Effector memory CD8-positive, alpha-beta T cell (primary cell): ENCODE measurements at regions not wholly inside any gene's neighbourhood (a gene's known extent, or its start where the extent isn't known, plus 50 kb on each side); places are given as distances from the start of the nearest gene placed in this dataset.

Experiments used
- ATAC-seq: fragments of 150-1000 bp; cut with Tn5 transposase; replicated peaks from 2 replicates; pipeline ENCODE4 v1.10.0; 2021; ENCODE audit warnings: mild to moderate bottlenecking, moderate library complexity
- DNase-seq, 3 experiments: peaks; one replicate each; pipeline ENCODE4 v3.0.0; 2021
- H3K27ac Mint-ChIP-seq, 2 donors: one replicate each; pipeline ENCODE4 v1.8.0; 2022; ENCODE audit warnings: mild to moderate bottlenecking in 2 of 2, mixed read lengths in 2 of 2, moderate library complexity in 2 of 2
- H3K27me3 Mint-ChIP-seq, 2 donors: one replicate each; pipeline ENCODE4 v1.8.0; 2022; ENCODE audit warnings: mixed read lengths in 2 of 2
- H3K36me3 Mint-ChIP-seq: one replicate; pipeline ENCODE4 v1.8.0; 2022; ENCODE audit warnings: mild to moderate bottlenecking, moderate library complexity, mixed read lengths; ENCODE audit not compliant: insufficient read depth
- H3K4me1 Mint-ChIP-seq, 2 donors: one replicate each; pipeline ENCODE4 v1.8.0; 2022; ENCODE audit warnings: low read depth in 2 of 2, mixed read lengths in 2 of 2
- H3K4me3 Mint-ChIP-seq, 2 donors: one replicate each; pipeline ENCODE4 v1.8.0; 2022; ENCODE audit warnings: mild to moderate bottlenecking in 2 of 2, mixed read lengths in 2 of 2, moderate library complexity in 2 of 2
- H3K9me3 Mint-ChIP-seq, 2 donors: one replicate each; pipeline ENCODE4 v1.8.0; 2022; ENCODE audit warnings: mixed read lengths in 2 of 2

- no peak overlapping the region for H3K4me3 Mint-ChIP-seq
- H3K36me3 Mint-ChIP-seq: no peaks in the 10 kb centered on the region
- DNase-seq (no peak), ATAC-seq (no peak)
- no peak overlapping the region for H3K27ac Mint-ChIP-seq
- peaks cover 0 to 10% of the 10 kb centered on the region in 2 donors for H3K9me3 Mint-ChIP-seq
- H3K4me1 Mint-ChIP-seq: no peaks in the 10 kb centered on the region
- no peaks in the 10 kb centered on the region for H3K27me3 Mint-ChIP-seq
Observed at GRCh38 chr12:73277971-73278370, 1005.8 kb downstream of the TRHDE start.

DNA sequence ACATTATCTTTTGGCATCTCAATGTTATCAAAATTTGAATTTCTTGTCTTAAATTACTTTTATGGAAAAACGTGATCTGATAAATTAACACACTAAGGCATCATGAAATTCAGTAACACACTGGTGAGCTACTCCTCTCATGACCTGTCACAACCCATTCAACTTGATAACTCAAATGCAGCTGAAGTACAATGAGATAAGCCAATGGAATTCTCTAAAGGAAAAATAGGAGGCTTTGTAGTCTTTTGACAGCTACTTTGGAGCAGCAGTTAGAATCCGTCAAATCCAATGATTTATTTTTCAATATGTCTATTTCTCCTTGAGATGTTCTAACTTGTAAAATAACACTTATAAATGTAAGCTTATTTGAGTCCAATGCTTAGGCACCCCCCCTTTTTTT lies 1029.4 kb downstream of the TRHDE start:
- Mint-ChIP-seq H3K4me3 (no peak overlapping the region), H3K27ac (no peak overlapping the region), H3K27me3 (no peaks in the 10 kb centered on the region), H3K4me1 (no peaks in the 10 kb centered on the region), H3K36me3 (no peaks in the 10 kb centered on the region), H3K9me3 (peaks cover 0 to 6% of the 10 kb centered on the region in 2 donors)
- DNase-seq: no peak
- no peak for ATAC-seq

DNA sequence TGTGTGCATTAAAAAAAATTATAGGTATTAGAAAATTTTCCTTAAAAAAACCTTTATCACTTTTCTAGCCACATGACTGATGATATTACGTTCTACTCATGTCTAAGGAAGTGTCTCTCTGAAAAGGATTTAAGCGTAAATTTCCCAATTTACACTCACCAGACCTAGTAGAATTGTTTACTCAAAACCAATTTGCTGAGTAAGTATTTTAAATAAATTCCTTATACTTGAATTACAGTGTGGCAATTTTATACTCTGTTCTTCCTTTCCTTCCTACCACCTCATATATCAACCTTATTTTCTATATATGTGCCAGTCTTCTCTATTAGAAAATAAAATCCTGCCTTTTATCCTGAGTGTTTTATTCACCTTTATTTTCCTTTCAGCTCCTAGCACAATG lies 1035.1 kb downstream of the TRHDE start:
- Mint-ChIP-seq H3K27me3 (no peaks in the 10 kb centered on the region), H3K4me1 (no peaks in the 10 kb centered on the region), H3K36me3 (no peaks in the 10 kb centered on the region), H3K9me3 (peaks cover 0 to 2% of the 10 kb centered on the region in 2 donors), H3K27ac (no peak overlapping the region), H3K4me3 (no peak overlapping the region)
- DNase-seq: no peak
- ATAC-seq: no peak

DNA sequence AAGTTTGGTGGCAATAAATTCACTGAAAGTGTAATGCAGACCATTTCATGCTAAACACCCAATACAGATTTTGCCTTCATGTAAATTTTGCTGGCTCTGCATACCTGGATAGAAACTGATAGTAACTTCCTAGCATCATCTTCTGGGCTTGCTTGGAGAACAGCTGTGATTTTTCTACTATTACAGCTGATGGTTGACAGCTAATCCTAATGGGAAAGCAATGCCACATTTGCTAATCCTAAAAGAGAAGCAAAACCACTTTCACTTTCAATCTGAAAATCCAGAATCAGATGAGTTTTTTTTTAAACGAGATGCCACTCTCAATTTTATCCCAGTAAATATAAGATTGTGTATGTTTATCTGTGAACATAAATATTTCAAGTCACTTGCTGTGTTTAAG lies 1035.9 kb downstream of the TRHDE start:
- no peaks in the 10 kb centered on the region for H3K36me3 Mint-ChIP-seq
- DNase-seq: no peak
- H3K4me1 Mint-ChIP-seq: no peaks in the 10 kb centered on the region
- H3K27ac Mint-ChIP-seq: no peak overlapping the region
- no peak overlapping the region for H3K4me3 Mint-ChIP-seq
- peaks cover 0 to 2% of the 10 kb centered on the region in 2 donors for H3K9me3 Mint-ChIP-seq
- no peaks in the 10 kb centered on the region for H3K27me3 Mint-ChIP-seq
- ATAC-seq: no peak

DNA sequence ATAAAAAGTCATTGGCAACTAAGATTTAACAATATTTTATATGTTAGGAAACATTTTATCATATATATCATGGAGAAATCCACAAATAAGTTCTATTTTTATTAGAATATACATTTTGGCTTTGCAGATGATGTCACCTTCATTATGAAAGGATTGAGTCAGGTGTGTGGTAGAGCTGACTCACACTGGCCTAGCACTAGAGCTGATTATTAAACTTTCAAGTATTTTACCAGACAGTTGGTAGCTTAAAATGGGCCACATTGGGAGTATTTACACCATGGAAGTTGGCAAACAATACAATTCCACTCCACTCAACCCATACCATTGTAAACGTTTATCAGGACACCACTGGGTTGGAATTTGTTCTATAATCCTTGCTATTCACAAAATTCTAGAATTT lies 1036.6 kb downstream of the TRHDE start:
- H3K4me1 Mint-ChIP-seq: no peaks in the 10 kb centered on the region
- no peaks in the 10 kb centered on the region for H3K27me3 Mint-ChIP-seq
- DNase-seq (no peak), ATAC-seq (no peak)
- no peaks in the 10 kb centered on the region for H3K36me3 Mint-ChIP-seq
- H3K27ac Mint-ChIP-seq: no peak overlapping the region
- H3K4me3 Mint-ChIP-seq: no peak overlapping the region
- H3K9me3 Mint-ChIP-seq: peaks cover 0 to 5% of the 10 kb centered on the region in 2 donors

- Mint-ChIP-seq H3K27ac (no peak overlapping the region), H3K9me3 (peaks cover 12 to 21% of the 10 kb centered on the region in 2 donors), H3K27me3 (no peaks in the 10 kb centered on the region), H3K4me1 (no peaks in the 10 kb centered on the region), H3K4me3 (no peak overlapping the region), H3K36me3 (no peaks in the 10 kb centered on the region)
- no peak for DNase-seq
- no peak for ATAC-seq
Observed at GRCh38 chr12:73321319-73321718, 1049.1 kb downstream of the TRHDE start.

GRCh38 chr12:73321776-73322175 lies 1049.6 kb downstream of the TRHDE start:
- Mint-ChIP-seq H3K4me1 (no peaks in the 10 kb centered on the region), H3K27me3 (no peaks in the 10 kb centered on the region), H3K36me3 (no peaks in the 10 kb centered on the region), H3K9me3 (peaks cover 16 to 21% of the 10 kb centered on the region in 2 donors), H3K27ac (no peak overlapping the region), H3K4me3 (no peak overlapping the region)
- ATAC-seq: no peak
- DNase-seq: no peak

DNA sequence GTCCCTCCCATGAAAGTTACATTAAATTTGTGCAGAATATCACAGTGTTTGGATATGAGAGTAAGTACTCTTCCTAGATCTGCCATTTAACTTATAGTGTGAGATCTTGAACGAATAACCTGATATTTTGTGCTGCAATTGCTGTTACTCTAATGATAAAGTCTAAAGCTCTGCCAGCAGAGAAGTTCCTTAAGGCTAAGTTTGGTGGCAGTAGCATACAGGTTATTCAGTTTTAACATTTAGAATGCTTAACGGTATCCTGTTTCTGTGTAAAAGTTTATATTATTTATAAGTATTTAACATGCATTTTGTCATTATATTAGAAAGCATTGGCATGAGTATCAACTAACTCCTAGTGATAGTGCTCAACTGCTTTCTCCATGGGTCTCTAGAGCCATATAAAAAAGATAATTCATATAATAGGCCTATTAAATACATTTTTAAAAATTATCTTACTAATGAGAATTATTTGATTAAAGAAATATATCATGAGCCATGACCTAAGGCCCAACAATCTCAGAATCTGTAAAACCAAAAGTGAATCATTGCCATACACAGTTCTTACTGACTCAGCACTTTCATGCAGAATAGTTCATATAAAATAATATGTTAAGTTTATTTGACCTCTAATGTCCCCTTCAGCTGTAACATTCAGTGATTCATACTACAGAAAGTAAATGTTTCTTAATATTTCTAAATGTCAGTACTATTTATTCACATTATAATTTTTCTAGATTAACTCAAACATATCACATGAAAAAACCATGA lies 1058.6 kb downstream of the TRHDE start:
- H3K27ac Mint-ChIP-seq: no peak overlapping the region
- no peak overlapping the region for H3K4me3 Mint-ChIP-seq
- H3K36me3 Mint-ChIP-seq: no peaks in the 10 kb centered on the region
- H3K9me3 Mint-ChIP-seq: peaks cover 7 to 8% of the 10 kb centered on the region in 2 donors
- ATAC-seq (no peak), DNase-seq (no peak)
- H3K4me1 Mint-ChIP-seq: no peaks in the 10 kb centered on the region
- H3K27me3 Mint-ChIP-seq: no peaks in the 10 kb centered on the region

DNA sequence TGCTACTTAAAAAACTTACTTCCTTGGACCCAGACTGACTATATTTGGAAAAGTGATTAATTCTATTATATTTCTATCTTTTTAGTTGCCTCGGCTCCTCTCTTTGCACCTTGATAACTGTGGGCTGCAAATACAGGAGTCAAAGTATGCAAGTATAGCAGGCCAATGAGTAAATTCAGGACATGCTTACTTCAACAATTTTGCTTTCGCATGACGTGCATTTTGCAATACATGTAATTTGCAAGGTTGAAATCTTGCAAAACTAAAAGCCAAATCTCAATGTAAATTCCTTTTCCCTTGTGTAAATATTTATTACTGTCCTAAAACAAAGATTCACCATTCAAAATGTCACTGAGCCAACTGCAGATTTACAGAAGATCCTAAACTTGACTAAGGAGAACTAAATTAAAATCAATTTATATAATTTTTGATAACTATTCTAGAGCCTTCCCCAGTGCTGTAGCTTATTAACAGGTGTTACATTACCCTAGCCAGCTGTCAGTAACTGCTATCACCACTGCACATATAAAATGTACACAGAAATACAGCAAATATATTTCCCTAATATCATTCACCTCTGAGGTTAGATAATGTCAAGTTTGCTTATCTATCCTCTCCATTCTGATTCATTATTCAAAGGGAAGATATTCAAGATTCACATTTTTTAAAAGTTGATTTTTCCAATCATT lies 1069.5 kb downstream of the TRHDE start:
- Mint-ChIP-seq H3K4me1 (no peaks in the 10 kb centered on the region), H3K9me3 (peaks cover 3 to 21% of the 10 kb centered on the region in 2 donors), H3K27ac (no peak overlapping the region), H3K4me3 (no peak overlapping the region), H3K27me3 (no peaks in the 10 kb centered on the region), H3K36me3 (no peaks in the 10 kb centered on the region)
- no peak for DNase-seq
- no peak for ATAC-seq

GRCh38 chr12:73342733-73343132 lies 1070.6 kb downstream of the TRHDE start:
- H3K27ac Mint-ChIP-seq: no peak overlapping the region
- H3K27me3 Mint-ChIP-seq: no peaks in the 10 kb centered on the region
- H3K36me3 Mint-ChIP-seq: no peaks in the 10 kb centered on the region
- ATAC-seq: no peak
- no peaks in the 10 kb centered on the region for H3K4me1 Mint-ChIP-seq
- H3K4me3 Mint-ChIP-seq: no peak overlapping the region
- H3K9me3 Mint-ChIP-seq: peaks cover 10 to 29% of the 10 kb centered on the region in 2 donors
- no peak for DNase-seq

DNA sequence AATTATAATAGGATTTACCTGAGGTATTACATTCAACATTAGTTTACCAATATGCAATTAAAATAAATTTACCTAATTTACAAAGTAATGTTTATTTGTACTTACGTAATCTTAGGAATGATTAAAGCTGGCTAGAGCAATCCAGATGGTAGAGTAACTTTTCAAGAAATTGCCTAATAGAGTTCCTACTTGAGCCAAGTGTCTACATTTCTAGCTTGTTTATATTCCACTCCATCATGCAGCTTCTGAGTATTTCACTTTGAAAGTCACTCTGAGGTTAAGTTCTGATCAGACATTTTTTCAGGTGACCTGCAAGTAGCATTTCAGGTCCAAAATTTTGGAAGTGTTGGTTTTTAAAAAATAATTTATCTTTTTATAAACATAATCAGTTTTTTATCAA lies 1080.7 kb downstream of the TRHDE start:
- peaks cover 3 to 6% of the 10 kb centered on the region in 2 donors for H3K9me3 Mint-ChIP-seq
- no peak for ATAC-seq
- H3K4me3 Mint-ChIP-seq: no peak overlapping the region

DNA sequence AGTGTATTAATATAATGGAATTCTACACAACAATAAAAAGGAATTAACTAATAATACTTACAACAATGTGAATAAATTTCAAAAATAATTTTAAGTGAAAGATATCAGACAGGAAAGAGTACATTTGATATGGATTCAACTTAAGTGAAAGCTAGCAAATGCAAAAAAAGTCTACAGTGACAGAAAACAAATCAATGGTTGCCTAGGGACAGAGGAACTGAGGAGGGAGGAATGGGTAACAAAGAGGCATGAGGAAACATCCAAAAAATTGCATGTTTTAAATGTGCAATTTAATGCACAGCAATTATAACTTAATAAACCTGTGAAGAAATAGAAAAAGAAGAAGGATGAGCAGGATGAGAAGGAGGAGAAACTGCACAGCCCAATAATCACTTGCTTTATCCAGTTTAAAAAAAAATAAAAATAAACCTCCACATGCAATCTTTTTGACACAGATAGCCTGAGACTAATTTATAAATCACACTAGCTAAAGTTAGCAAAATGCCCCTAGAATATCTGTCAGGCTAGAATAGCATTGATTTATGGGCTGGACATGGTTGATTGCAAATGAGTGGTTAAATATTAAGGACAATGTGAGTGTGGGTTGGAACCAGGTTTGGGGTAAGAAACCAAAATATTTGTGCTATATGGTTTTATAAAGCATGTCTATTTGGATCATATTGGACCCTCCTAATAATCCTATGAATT lies 1089.1 kb downstream of the TRHDE start:
- Mint-ChIP-seq H3K36me3 (no peaks in the 10 kb centered on the region), H3K27ac (no peak overlapping the region), H3K9me3 (peaks cover 0 to 4% of the 10 kb centered on the region in 2 donors), H3K4me1 (no peaks in the 10 kb centered on the region), H3K27me3 (no peaks in the 10 kb centered on the region), H3K4me3 (no peak overlapping the region)
- no peak for DNase-seq
- ATAC-seq: no peak

More for the DNA sequence above, 1080.7 kb downstream of the TRHDE start:
- H3K27ac Mint-ChIP-seq: no peak overlapping the region
- no peaks in the 10 kb centered on the region for H3K36me3 Mint-ChIP-seq
- no peaks in the 10 kb centered on the region for H3K4me1 Mint-ChIP-seq
- no peaks in the 10 kb centered on the region for H3K27me3 Mint-ChIP-seq
- no peak for DNase-seq

DNA sequence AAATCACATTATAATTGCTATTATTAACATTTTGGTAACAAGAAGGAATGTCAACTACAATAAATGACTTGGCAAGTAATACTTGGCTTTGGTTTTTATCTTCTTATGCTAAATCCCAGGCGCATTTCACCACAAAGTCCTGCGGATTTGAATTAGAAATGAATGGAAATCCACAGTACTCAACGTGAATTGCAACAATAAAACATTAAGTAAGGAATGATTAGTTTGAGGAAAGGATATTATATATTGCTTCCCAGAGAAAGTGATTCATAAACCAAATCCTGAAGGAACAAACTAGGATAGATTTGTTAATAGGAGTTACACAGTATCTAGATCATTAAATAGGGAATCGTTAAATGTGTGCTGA lies 1089.7 kb downstream of the TRHDE start:
- Mint-ChIP-seq H3K4me3 (no peak overlapping the region), H3K36me3 (no peaks in the 10 kb centered on the region), H3K27me3 (no peaks in the 10 kb centered on the region), H3K4me1 (no peaks in the 10 kb centered on the region), H3K9me3 (peaks cover 0 to 4% of the 10 kb centered on the region in 2 donors), H3K27ac (no peak overlapping the region)
- DNase-seq (no peak), ATAC-seq (no peak)

- H3K4me1 Mint-ChIP-seq: no peaks in the 10 kb centered on the region
- H3K4me3 Mint-ChIP-seq: no peak overlapping the region
- DNase-seq (no peak), ATAC-seq (no peak)
- peaks cover 0 to 4% of the 10 kb centered on the region in 2 donors for H3K9me3 Mint-ChIP-seq
- H3K27ac Mint-ChIP-seq: no peak overlapping the region
- H3K36me3 Mint-ChIP-seq: no peaks in the 10 kb centered on the region
- H3K27me3 Mint-ChIP-seq: no peaks in the 10 kb centered on the region
Observed at GRCh38 chr12:73362666-73363065, 1090.5 kb downstream of the TRHDE start.
